BLaER1 (cell line): ENCODE measurements at regions not wholly inside any gene's neighbourhood (a gene's known extent, or its start where the extent isn't known, plus 50 kb on each side); places are given as distances from the start of the nearest gene placed in this dataset.

Experiments used
- H3K27ac ChIP-seq: shearing (Covaris generic); formaldehyde crosslinking; 2 replicates; pipeline ENCODE4 v1.8.1; 2022
- H3K27me3 ChIP-seq: shearing (Covaris generic); formaldehyde crosslinking; 2 replicates; pipeline ENCODE4 v1.8.1; 2022
- H3K36me3 ChIP-seq: shearing (Covaris generic); formaldehyde crosslinking; 2 replicates; pipeline ENCODE4 v1.8.1; 2022
- H3K4me1 ChIP-seq: shearing (Covaris generic); formaldehyde crosslinking; 2 replicates; pipeline ENCODE4 v1.8.1; 2022
- H3K4me2 ChIP-seq: shearing (Covaris generic); formaldehyde crosslinking; 2 replicates; pipeline ENCODE4 v1.8.1; 2022
- H3K4me3 ChIP-seq: shearing (Covaris generic); formaldehyde crosslinking; 2 replicates; pipeline ENCODE4 v1.8.1; 2022
- H3K9ac ChIP-seq: shearing (Covaris generic); formaldehyde crosslinking; 2 replicates; pipeline ENCODE4 v1.8.1; 2022
- H3K9me3 ChIP-seq: shearing (Covaris generic); formaldehyde crosslinking; 2 replicates; pipeline ENCODE4 v1.8.1; 2022
- H4K20me1 ChIP-seq: shearing (Covaris generic); formaldehyde crosslinking; 2 replicates; pipeline ENCODE4 v1.8.1; 2022
- Cebpa-rat ChIP-seq: shearing (Covaris generic); IDR thresholded peaks from 2 replicates; pipeline ENCODE4 v1.8.1; 2022

- TF ChIP-seq Cebpa-rat: no peak
- peak overlapping the region; percentile 35; the same call in 1 of the 2 replicates for H3K27ac ChIP-seq
- no peaks in the 10 kb centered on the region for H3K36me3 ChIP-seq
- H3K9ac ChIP-seq: no peak overlapping the region
- no peaks in the 10 kb centered on the region for H3K27me3 ChIP-seq
- H3K4me2 ChIP-seq: peak overlapping the region; percentile 41
- H3K4me3 ChIP-seq: no peak overlapping the region
- H3K9me3 ChIP-seq: no peaks in the 10 kb centered on the region
- H3K4me1 ChIP-seq: peaks cover 49% of the 10 kb centered on the region
- H4K20me1 ChIP-seq: no peaks in the 10 kb centered on the region
Measured at GRCh38 chr3:40718209-40718608, 193.4 kb downstream of the ZNF621 start.

DNA sequence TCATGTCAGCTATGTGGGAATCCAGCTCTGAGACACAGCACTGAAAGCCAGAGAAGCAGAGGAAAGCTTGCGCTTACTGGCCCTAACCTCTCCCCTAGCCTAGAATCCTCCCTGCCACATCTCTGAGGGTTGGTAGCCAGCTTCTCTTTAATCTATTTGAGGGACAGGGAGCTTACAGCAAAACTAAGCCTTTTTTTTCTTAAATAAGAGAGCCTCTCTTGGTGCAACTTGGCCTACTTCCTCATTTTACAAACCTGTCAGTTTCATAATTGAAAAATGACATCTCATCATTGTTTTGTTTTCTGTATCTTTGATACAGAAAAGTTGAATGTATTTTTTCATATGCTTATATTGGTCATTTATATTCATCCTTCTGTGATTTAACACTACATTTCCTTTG lies 193.9 kb downstream of the ZNF621 start:
- Histone ChIP-seq H3K9me3 (no peaks in the 10 kb centered on the region), H3K27ac (peak overlapping the region; percentile 35; the same call in 1 of the 2 replicates), H3K27me3 (no peaks in the 10 kb centered on the region), H3K4me1 (peaks cover 44% of the 10 kb centered on the region), H3K4me2 (peak overlapping the region; percentile 41), H3K9ac (no peak overlapping the region), H4K20me1 (no peaks in the 10 kb centered on the region), H3K4me3 (no peak overlapping the region), H3K36me3 (no peaks in the 10 kb centered on the region)
- TF ChIP-seq Cebpa-rat: no peak

DNA sequence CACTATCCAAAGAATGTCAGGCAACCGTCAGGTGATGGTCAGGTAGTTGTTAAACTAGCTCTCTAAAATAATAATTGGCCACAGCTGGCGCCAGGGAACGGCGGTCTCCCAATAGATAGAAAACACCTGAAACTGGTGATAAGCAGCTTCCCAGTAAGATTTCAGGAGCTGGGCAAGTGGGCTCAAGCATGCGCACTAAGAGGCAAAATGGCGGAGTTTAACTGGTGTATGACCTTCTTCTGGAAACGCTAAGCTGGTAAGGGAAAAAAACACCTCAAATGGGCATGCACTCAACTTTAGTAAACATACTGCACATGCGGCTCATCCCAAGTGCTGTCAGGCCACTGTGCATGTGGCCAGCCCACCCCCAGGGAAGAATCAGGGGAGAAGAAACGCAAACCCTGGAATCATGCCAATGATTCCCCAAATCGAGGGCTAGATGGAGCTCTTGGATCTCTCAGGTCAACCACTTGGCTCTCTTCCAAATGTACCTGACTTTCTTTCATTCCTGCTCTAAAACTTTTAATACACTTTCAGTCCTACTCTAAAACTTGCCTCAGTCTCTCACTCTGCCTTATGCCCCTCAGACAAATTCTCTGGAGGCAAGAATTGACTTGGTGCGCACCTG lies 195.0 kb downstream of the ZNF621 start:
- Histone ChIP-seq H3K27ac (no peak overlapping the region), H3K36me3 (no peaks in the 10 kb centered on the region), H4K20me1 (no peaks in the 10 kb centered on the region), H3K4me3 (no peak overlapping the region), H3K4me2 (no peak overlapping the region), H3K27me3 (no peaks in the 10 kb centered on the region), H3K9ac (no peak overlapping the region), H3K9me3 (no peaks in the 10 kb centered on the region), H3K4me1 (peaks cover 33% of the 10 kb centered on the region)
- TF ChIP-seq Cebpa-rat: no peak

GRCh38 chr3:40720341-40720740 lies 195.6 kb downstream of the ZNF621 start:
- H3K27me3 ChIP-seq: no peaks in the 10 kb centered on the region
- peaks cover 29% of the 10 kb centered on the region for H3K4me1 ChIP-seq
- no peak overlapping the region for H3K27ac ChIP-seq
- H3K4me2 ChIP-seq: peak overlapping the region; percentile 12
- no peaks in the 10 kb centered on the region for H4K20me1 ChIP-seq
- H3K9ac ChIP-seq: no peak overlapping the region
- H3K9me3 ChIP-seq: no peaks in the 10 kb centered on the region
- H3K4me3 ChIP-seq: no peak overlapping the region
- TF ChIP-seq Cebpa-rat: no peak
- no peaks in the 10 kb centered on the region for H3K36me3 ChIP-seq

- H3K4me2 ChIP-seq: peak overlapping the region; percentile 12
Measured at GRCh38 chr3:40720863-40721262, 196.1 kb downstream of the ZNF621 start.

GRCh38 chr3:40723083-40723660 lies 198.4 kb downstream of the ZNF621 start:
- Histone ChIP-seq H3K9ac (no peak overlapping the region), H3K4me3 (no peak overlapping the region), H4K20me1 (no peaks in the 10 kb centered on the region), H3K27ac (no peak overlapping the region), H3K27me3 (no peaks in the 10 kb centered on the region), H3K9me3 (no peaks in the 10 kb centered on the region), H3K4me1 (peaks cover 27% of the 10 kb centered on the region), H3K36me3 (no peaks in the 10 kb centered on the region), H3K4me2 (no peak overlapping the region)
- TF ChIP-seq Cebpa-rat: no peak

More at GRCh38 chr3:40720863-40721262, 196.1 kb downstream of the ZNF621 start:
- no peak for TF ChIP-seq Cebpa-rat
- no peaks in the 10 kb centered on the region for H3K9me3 ChIP-seq
- no peaks in the 10 kb centered on the region for H4K20me1 ChIP-seq
- no peaks in the 10 kb centered on the region for H3K27me3 ChIP-seq
- no peak overlapping the region for H3K4me3 ChIP-seq
- H3K36me3 ChIP-seq: no peaks in the 10 kb centered on the region
- no peak overlapping the region for H3K27ac ChIP-seq
- no peak overlapping the region for H3K9ac ChIP-seq
- peaks cover 29% of the 10 kb centered on the region for H3K4me1 ChIP-seq

- Histone ChIP-seq H4K20me1 (no peaks in the 10 kb centered on the region), H3K4me2 (no peak overlapping the region), H3K36me3 (no peaks in the 10 kb centered on the region), H3K9ac (no peak overlapping the region), H3K9me3 (peaks cover 12% of the 10 kb centered on the region), H3K27me3 (no peaks in the 10 kb centered on the region), H3K4me1 (peaks cover 21% of the 10 kb centered on the region), H3K4me3 (no peak overlapping the region), H3K27ac (no peak overlapping the region)
- TF ChIP-seq Cebpa-rat: no peak
Measured at GRCh38 chr3:40725031-40725430, 200.3 kb downstream of the ZNF621 start.

- TF ChIP-seq Cebpa-rat: no peak
- Histone ChIP-seq H3K36me3 (no peaks in the 10 kb centered on the region), H3K4me1 (peaks cover 5% of the 10 kb centered on the region), H3K9ac (no peak overlapping the region), H4K20me1 (no peaks in the 10 kb centered on the region), H3K27me3 (no peaks in the 10 kb centered on the region), H3K4me2 (no peak overlapping the region), H3K4me3 (no peak overlapping the region), H3K27ac (no peak overlapping the region), H3K9me3 (peaks cover 30% of the 10 kb centered on the region)
Measured at GRCh38 chr3:40731445-40731844, 206.7 kb downstream of the ZNF621 start.

DNA sequence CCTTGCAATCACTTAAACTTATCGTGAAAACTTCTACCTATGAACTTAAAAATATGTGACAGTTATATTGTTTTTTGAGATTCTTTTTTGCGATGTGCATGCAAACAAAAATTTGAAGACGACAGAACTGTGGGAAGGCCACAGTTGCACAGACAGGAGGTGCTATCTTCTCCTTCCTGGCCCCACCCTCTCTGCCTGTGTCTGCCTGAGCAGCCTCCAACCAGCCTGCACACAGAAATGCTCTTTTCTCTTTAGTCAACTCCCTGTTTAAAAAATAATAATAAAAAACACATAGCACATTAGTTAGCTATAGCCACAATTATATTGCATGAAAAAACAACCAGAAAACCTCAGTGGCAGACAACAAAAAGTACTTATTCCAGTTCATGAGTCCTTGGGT lies 212.2 kb downstream of the ZNF621 start:
- H3K27me3 ChIP-seq: no peaks in the 10 kb centered on the region
- H3K4me2 ChIP-seq: no peak overlapping the region
- H3K36me3 ChIP-seq: no peaks in the 10 kb centered on the region
- H3K4me3 ChIP-seq: no peak overlapping the region
- no peak for TF ChIP-seq Cebpa-rat
- H3K27ac ChIP-seq: no peak overlapping the region
- H3K9me3 ChIP-seq: peaks cover 3% of the 10 kb centered on the region; the same call in 1 of the 2 replicates
- H3K4me1 ChIP-seq: peaks cover 5% of the 10 kb centered on the region
- no peaks in the 10 kb centered on the region for H4K20me1 ChIP-seq
- no peak overlapping the region for H3K9ac ChIP-seq

GRCh38 chr3:40737343-40737742 lies 212.6 kb downstream of the ZNF621 start:
- Histone ChIP-seq H4K20me1 (no peaks in the 10 kb centered on the region), H3K4me1 (peaks cover 9% of the 10 kb centered on the region), H3K9me3 (no peaks in the 10 kb centered on the region), H3K27me3 (no peaks in the 10 kb centered on the region), H3K4me2 (no peak overlapping the region), H3K27ac (no peak overlapping the region), H3K36me3 (no peaks in the 10 kb centered on the region), H3K9ac (no peak overlapping the region), H3K4me3 (no peak overlapping the region)
- no peak for TF ChIP-seq Cebpa-rat
